ENCODE measurements at regions not wholly inside any gene's neighbourhood (a gene's known extent, or its start where the extent isn't known, plus 50 kb on each side); places are given as distances from the start of the nearest gene placed in this dataset.

DNA sequence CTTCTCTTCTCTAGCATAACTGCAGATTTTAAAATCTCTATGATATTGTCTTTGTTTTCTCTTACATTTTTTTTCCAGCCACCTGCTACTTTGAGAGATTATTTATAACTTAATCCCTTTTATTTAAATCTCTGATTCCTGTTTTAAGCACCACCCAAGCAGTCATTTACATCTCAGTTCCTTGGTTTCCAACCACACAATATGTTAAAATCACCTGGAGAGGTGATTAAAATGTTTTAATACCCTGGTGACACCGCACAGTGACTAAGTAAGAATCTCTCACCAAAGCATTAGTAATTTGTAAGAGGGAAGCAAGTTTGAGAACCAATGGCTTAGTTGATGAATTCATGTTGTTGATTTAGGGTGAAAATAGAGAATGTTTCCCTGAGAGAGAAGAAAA is 849.8 kb downstream of the TMTC2 start:
- TF ChIP-seq CTCF (optimal IDR thresholded peaks at IDR 0.05 in 1 of 3, IDR thresholded peaks at IDR 0.05 in 1 of 3, conservative IDR thresholded peaks at IDR 0.05 in 1 of 3; ENCODE audit: extremely low read depth in 1 of 3, insufficient read depth in 2 of 3, low read length in 3 of 3), result no peak
- no peak for TF ChIP-seq EZH2 (IDR thresholded peaks at IDR 0.05; ENCODE audit: low read length)

Measured in keratinocyte (primary cell).